Stimulated activated memory B cell treated with anti-CD40 and anti-IgM and Interleukin-4, amounts not matched to agents 10 μg/mL and 1 μg/mL and 100 μg/mL, for 72 hours (primary cell): ENCODE measurements at regions not wholly inside any gene's neighbourhood (a gene's known extent, or its start where the extent isn't known, plus 50 kb on each side); places are given as distances from the start of the nearest gene placed in this dataset.

ENCODE experiments used
- ATAC-seq: fragments of 150-1000 bp; cut with Tn5 transposase; 2 replicates; pipeline ENCODE4 v1.10.0; 2021
- H3K27ac Mint-ChIP-seq: one replicate; pipeline ENCODE4 v1.8.0; 2022; ENCODE audit warnings: mild to moderate bottlenecking, mixed read lengths
- H3K27me3 Mint-ChIP-seq: one replicate; pipeline ENCODE4 v1.8.0; 2022; ENCODE audit warnings: mixed read lengths
- H3K36me3 Mint-ChIP-seq: one replicate; pipeline ENCODE4 v1.8.0; 2022; ENCODE audit warnings: mixed read lengths
- H3K4me1 Mint-ChIP-seq: one replicate; pipeline ENCODE4 v1.8.0; 2022; ENCODE audit warnings: mixed read lengths
- H3K4me3 Mint-ChIP-seq: one replicate; pipeline ENCODE4 v1.8.0; 2022; ENCODE audit warnings: mild to moderate bottlenecking, moderate library complexity, mixed read lengths
- H3K9me3 Mint-ChIP-seq: one replicate; pipeline ENCODE4 v1.8.0; 2022; ENCODE audit warnings: mixed read lengths

DNA sequence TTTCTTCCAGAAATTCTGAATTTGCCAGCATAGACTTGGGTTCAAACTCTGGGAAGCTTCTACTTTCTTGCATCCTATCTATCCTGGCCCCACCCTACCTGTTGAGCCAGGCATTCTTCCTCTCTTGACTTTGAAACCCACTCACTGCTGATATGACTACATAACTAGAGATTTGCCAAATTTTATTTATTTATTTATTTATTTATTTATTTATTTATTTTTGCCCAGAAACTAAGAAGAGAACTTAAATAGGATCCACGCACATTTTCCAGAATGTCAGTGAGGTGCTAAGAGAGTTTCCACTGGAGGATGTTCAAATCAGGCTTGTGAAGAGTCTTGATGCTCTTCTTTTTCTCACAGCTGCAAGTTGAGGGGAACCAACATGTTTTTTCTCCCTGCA is 487.8 kb upstream of the PODXL start:
- Mint-ChIP-seq H3K4me1 (no peaks in the 10 kb centered on the region), H3K4me3 (no peak overlapping the region), H3K36me3 (no peaks in the 10 kb centered on the region), H3K27ac (no peak overlapping the region), H3K9me3 (no peaks in the 10 kb centered on the region), H3K27me3 (peaks cover under 1% of the 10 kb centered on the region)
- ATAC-seq: no peak

GRCh38 chr7:132041108-132041507 is 484.7 kb upstream of the PODXL start:
- H3K27ac Mint-ChIP-seq: no peak overlapping the region
- H3K27me3 Mint-ChIP-seq: no peaks in the 10 kb centered on the region
- H3K4me1 Mint-ChIP-seq: no peaks in the 10 kb centered on the region
- no peak for ATAC-seq
- no peaks in the 10 kb centered on the region for H3K36me3 Mint-ChIP-seq
- no peak overlapping the region for H3K4me3 Mint-ChIP-seq
- no peaks in the 10 kb centered on the region for H3K9me3 Mint-ChIP-seq

GRCh38 chr7:132035517-132036362 is 479.3 kb upstream of the PODXL start:
- no peaks in the 10 kb centered on the region for H3K4me1 Mint-ChIP-seq
- no peak overlapping the region for H3K4me3 Mint-ChIP-seq
- peak; percentile 41 for ATAC-seq
- no peaks in the 10 kb centered on the region for H3K27me3 Mint-ChIP-seq
- H3K27ac Mint-ChIP-seq: no peak overlapping the region
- no peaks in the 10 kb centered on the region for H3K9me3 Mint-ChIP-seq
- H3K36me3 Mint-ChIP-seq: no peaks in the 10 kb centered on the region

- no peaks in the 10 kb centered on the region for H3K4me1 Mint-ChIP-seq
- H3K36me3 Mint-ChIP-seq: no peaks in the 10 kb centered on the region
- no peak overlapping the region for H3K4me3 Mint-ChIP-seq
- H3K27me3 Mint-ChIP-seq: no peaks in the 10 kb centered on the region
- no peak overlapping the region for H3K27ac Mint-ChIP-seq
- peak; percentile 24 for ATAC-seq
- H3K9me3 Mint-ChIP-seq: no peaks in the 10 kb centered on the region
Observed at GRCh38 chr7:132034748-132035416, 478.5 kb upstream of the PODXL start.

DNA sequence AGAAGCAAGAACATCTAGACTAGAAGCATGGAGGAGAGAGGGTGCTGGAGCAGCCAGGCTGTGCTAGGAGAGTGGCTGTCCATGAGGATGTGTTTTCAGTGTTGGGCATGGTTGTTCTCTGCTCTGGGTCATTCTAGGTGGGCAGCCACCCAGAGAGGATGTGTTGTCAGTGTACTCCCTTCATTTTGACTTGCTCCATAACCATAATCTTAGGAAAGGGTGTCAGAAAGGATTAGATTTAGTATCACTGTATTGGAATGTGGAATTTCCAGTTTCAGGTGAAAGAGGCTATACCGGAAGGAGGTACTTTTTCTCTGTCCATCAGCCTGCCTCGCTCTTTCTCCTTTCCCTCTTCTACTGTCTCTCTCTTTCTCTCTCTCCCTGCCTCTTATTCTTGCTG is 474.5 kb upstream of the PODXL start:
- H3K27me3 Mint-ChIP-seq: no peaks in the 10 kb centered on the region
- H3K4me1 Mint-ChIP-seq: no peaks in the 10 kb centered on the region
- no peak for ATAC-seq
- H3K27ac Mint-ChIP-seq: no peak overlapping the region
- no peak overlapping the region for H3K4me3 Mint-ChIP-seq
- no peaks in the 10 kb centered on the region for H3K9me3 Mint-ChIP-seq
- no peaks in the 10 kb centered on the region for H3K36me3 Mint-ChIP-seq

DNA sequence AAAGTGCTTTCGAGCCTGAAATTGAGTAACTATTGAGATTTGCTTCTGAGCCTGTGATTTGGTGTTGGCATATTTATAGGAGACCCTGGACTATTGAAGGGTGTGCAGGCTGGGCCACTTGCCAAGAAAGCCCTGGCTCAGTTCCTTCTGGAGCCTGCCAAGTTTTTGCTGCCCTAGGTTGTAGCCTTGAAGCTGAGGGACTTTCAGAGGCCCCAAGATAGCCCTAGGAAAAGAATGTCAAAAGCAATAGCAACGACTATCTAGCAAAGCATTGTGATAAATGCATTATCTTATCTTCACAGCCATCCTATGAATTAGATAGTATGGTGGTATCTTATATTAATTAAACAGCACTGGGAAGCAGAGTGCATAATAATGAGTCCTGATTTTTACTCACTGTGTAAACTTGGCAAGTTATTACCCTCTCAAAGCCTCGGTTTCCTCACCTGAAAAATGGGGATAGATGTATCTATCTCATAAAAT is 473.7 kb upstream of the PODXL start:
- Mint-ChIP-seq H3K4me1 (no peaks in the 10 kb centered on the region), H3K27me3 (no peaks in the 10 kb centered on the region), H3K36me3 (no peaks in the 10 kb centered on the region), H3K27ac (no peak overlapping the region), H3K4me3 (no peak overlapping the region), H3K9me3 (no peaks in the 10 kb centered on the region)
- ATAC-seq: no peak

- Mint-ChIP-seq H3K27ac (no peak overlapping the region), H3K27me3 (no peaks in the 10 kb centered on the region), H3K4me1 (no peaks in the 10 kb centered on the region), H3K9me3 (no peaks in the 10 kb centered on the region), H3K4me3 (no peak overlapping the region), H3K36me3 (no peaks in the 10 kb centered on the region)
- no peak for ATAC-seq
Observed at GRCh38 chr7:132029369-132030085, 473.1 kb upstream of the PODXL start.

GRCh38 chr7:132028144-132028920 is 471.9 kb upstream of the PODXL start:
- no peaks in the 10 kb centered on the region for H3K27me3 Mint-ChIP-seq
- H3K27ac Mint-ChIP-seq: no peak overlapping the region
- H3K9me3 Mint-ChIP-seq: no peaks in the 10 kb centered on the region
- ATAC-seq: no peak
- H3K36me3 Mint-ChIP-seq: no peaks in the 10 kb centered on the region
- H3K4me1 Mint-ChIP-seq: no peaks in the 10 kb centered on the region
- H3K4me3 Mint-ChIP-seq: no peak overlapping the region

- H3K9me3 Mint-ChIP-seq: peaks cover 3% of the 10 kb centered on the region
- no peaks in the 10 kb centered on the region for H3K36me3 Mint-ChIP-seq
- H3K27me3 Mint-ChIP-seq: no peaks in the 10 kb centered on the region
- no peak for ATAC-seq
- no peak overlapping the region for H3K4me3 Mint-ChIP-seq
- no peak overlapping the region for H3K27ac Mint-ChIP-seq
- H3K4me1 Mint-ChIP-seq: no peaks in the 10 kb centered on the region
Observed at GRCh38 chr7:132024290-132024689, 467.9 kb upstream of the PODXL start.

DNA sequence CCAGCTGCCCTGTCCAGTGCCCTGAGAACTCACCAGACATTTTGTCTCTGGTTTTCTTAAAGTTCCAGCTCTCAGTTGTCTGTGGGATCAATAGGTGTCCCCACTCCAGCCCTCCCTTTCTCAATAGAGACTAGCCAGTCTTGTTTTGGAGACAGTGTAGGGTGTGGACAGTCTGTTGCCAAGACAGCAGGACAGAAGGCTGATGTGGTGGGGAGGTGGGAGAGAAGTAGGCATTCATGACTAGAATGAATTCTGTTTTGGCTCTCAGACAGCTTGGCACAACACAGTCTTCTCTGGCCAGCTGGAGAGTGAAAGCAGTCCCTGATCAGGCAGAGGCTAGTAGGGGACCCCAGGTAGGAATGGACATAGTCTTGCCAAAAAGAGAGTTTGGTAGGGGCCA is 467.0 kb upstream of the PODXL start:
- no peaks in the 10 kb centered on the region for H3K36me3 Mint-ChIP-seq
- H3K27ac Mint-ChIP-seq: no peak overlapping the region
- no peaks in the 10 kb centered on the region for H3K27me3 Mint-ChIP-seq
- ATAC-seq: no peak
- no peaks in the 10 kb centered on the region for H3K4me1 Mint-ChIP-seq
- no peak overlapping the region for H3K4me3 Mint-ChIP-seq
- peaks cover 3% of the 10 kb centered on the region for H3K9me3 Mint-ChIP-seq

DNA sequence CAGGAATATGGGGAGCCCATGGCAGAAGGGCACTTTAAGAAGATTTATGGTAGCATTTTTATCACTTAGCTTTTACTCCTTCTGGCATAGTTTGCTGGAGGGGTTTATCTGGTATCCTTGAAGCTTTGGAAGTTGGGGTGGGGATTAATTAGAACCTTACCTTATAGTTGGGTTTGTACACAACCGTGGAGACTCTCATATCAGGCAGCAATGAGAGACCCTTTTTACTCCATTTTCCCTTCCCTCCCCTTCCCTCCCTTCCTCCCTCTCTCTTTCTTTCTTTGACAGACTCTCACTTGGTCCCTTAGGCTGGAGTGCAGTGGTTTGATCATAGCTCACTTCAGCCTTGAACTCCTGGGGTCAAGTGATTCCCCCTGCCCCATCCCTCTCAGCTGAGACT is 465.8 kb upstream of the PODXL start:
- no peak for ATAC-seq

DNA sequence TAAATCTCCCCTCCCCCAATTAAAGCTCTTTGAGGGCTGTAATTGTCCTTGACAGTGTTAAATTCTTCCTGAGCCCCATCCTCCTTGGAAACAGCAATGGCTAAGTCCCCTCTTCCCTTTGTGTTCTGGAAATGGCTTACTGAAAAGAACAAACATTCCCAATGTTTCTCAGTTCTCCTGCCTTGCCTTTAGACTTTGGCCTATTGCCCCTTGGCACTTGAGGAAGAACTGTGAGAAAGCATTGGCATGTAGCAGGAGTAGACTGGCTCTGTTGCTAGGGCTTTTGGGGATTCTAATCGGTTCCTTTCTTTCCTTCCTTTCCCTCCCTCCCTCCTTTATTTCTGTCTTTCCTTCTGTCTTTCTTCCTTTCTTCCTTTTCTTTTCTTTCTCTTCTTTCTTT is 463.3 kb upstream of the PODXL start:
- ATAC-seq: no peak
- H3K27me3 Mint-ChIP-seq: no peaks in the 10 kb centered on the region
- peaks cover 3% of the 10 kb centered on the region for H3K9me3 Mint-ChIP-seq
- no peaks in the 10 kb centered on the region for H3K36me3 Mint-ChIP-seq
- H3K27ac Mint-ChIP-seq: no peak overlapping the region
- H3K4me3 Mint-ChIP-seq: no peak overlapping the region
- H3K4me1 Mint-ChIP-seq: no peaks in the 10 kb centered on the region

More for the DNA sequence above, 465.8 kb upstream of the PODXL start:
- no peaks in the 10 kb centered on the region for H3K4me1 Mint-ChIP-seq
- no peak overlapping the region for H3K27ac Mint-ChIP-seq
- H3K9me3 Mint-ChIP-seq: peaks cover 3% of the 10 kb centered on the region
- no peaks in the 10 kb centered on the region for H3K36me3 Mint-ChIP-seq
- no peak overlapping the region for H3K4me3 Mint-ChIP-seq
- no peaks in the 10 kb centered on the region for H3K27me3 Mint-ChIP-seq

GRCh38 chr7:132009778-132010177 is 453.4 kb upstream of the PODXL start:
- no peak overlapping the region for H3K4me3 Mint-ChIP-seq
- no peaks in the 10 kb centered on the region for H3K4me1 Mint-ChIP-seq
- H3K36me3 Mint-ChIP-seq: no peaks in the 10 kb centered on the region
- H3K27ac Mint-ChIP-seq: no peak overlapping the region
- no peak for ATAC-seq
- peaks cover 13% of the 10 kb centered on the region for H3K9me3 Mint-ChIP-seq
- no peaks in the 10 kb centered on the region for H3K27me3 Mint-ChIP-seq

GRCh38 chr7:132004529-132004928 is 448.1 kb upstream of the PODXL start:
- H3K27me3 Mint-ChIP-seq: no peaks in the 10 kb centered on the region
- H3K4me3 Mint-ChIP-seq: no peak overlapping the region
- H3K4me1 Mint-ChIP-seq: no peaks in the 10 kb centered on the region
- H3K27ac Mint-ChIP-seq: no peak overlapping the region
- ATAC-seq: no peak
- H3K36me3 Mint-ChIP-seq: no peaks in the 10 kb centered on the region
- H3K9me3 Mint-ChIP-seq: peaks cover 7% of the 10 kb centered on the region
